Endothelial cell of umbilical vein (primary cell): ENCODE measurements at regions not wholly inside any gene's neighbourhood (a gene's known extent, or its start where the extent isn't known, plus 50 kb on each side); places are given as distances from the start of the nearest gene placed in this dataset.

Source experiments
- CTCF ChIP-seq, 2 donors: IDR thresholded peaks; 1 replicate in 1 of 2; 2 replicates in 1 of 2; pipeline ENCODE4 v1.5.1; 2011; ENCODE audit warnings: low read length in 2 of 2, mild to moderate bottlenecking in 2 of 2, moderate library complexity in 2 of 2, control low read depth in 1 of 2, inconsistent platforms in 1 of 2, low read depth in 1 of 2; ENCODE audit not compliant: insufficient read depth in 1 of 2; ENCODE audit errors: extremely low read depth in 1 of 2
- EZH2 ChIP-seq: IDR thresholded peaks from 2 replicates; pipeline ENCODE4 v1.6.1; 2012; ENCODE audit warnings: borderline replicate concordance, low read depth, mild to moderate bottlenecking, moderate library complexity, low read length, inconsistent platforms; ENCODE audit not compliant: severe bottlenecking
- JUN ChIP-seq: IDR thresholded peaks from 2 replicates; pipeline ENCODE4 v1.6.1; 2011; ENCODE audit warnings: borderline replicate concordance, low read depth; ENCODE audit not compliant: insufficient read length, insufficient read depth
- POLR2A ChIP-seq: IDR thresholded peaks from 2 replicates; pipeline ENCODE4 v1.6.1; 2012; ENCODE audit warnings: low read depth, mild to moderate bottlenecking, control low read depth, low read length

- no peak for TF ChIP-seq CTCF (IDR thresholded peaks at IDR 0.05; ENCODE audit: extremely low read depth in 1 of 2, insufficient read depth in 1 of 2, low read depth in 1 of 2, low read length in 2 of 2)
- no peak for TF ChIP-seq POLR2A
- no peak for TF ChIP-seq EZH2
- no peak for TF ChIP-seq JUN
Measured at GRCh38 chr3:42014458-42014920, 52.6 kb upstream of the ULK4 start.
